ENCODE measurements at regions not wholly inside any gene's neighbourhood (a gene's known extent, or its start where the extent isn't known, plus 50 kb on each side); places are given as distances from the start of the nearest gene placed in this dataset.

DNA sequence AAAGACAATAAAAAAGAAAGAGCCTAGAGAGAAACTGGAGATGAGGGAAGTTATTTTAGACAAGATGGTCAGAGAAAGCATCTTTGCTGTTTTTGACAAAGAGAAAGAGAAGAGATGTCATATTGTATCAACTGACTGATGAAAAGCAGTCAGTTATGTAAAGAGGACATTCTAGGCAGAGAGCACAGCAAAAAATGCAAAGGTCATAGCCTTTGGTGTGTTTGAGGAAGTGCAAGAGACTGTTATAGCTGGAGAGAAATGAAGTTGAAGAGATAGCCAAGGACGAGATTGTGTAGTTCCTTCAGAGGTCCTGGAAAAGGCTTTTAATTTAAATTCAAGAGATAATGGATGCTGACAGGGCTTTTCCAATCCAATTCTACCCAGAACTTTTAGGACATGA is 342.4 kb downstream of the RASEF start:
- TF ChIP-seq, protein P1, sequence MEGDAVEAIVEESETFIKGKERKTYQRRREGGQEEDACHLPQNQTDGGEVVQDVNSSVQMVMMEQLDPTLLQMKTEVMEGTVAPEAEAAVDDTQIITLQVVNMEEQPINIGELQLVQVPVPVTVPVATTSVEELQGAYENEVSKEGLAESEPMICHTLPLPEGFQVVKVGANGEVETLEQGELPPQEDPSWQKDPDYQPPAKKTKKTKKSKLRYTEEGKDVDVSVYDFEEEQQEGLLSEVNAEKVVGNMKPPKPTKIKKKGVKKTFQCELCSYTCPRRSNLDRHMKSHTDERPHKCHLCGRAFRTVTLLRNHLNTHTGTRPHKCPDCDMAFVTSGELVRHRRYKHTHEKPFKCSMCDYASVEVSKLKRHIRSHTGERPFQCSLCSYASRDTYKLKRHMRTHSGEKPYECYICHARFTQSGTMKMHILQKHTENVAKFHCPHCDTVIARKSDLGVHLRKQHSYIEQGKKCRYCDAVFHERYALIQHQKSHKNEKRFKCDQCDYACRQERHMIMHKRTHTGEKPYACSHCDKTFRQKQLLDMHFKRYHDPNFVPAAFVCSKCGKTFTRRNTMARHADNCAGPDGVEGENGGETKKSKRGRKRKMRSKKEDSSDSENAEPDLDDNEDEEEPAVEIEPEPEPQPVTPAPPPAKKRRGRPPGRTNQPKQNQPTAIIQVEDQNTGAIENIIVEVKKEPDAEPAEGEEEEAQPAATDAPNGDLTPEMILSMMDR (conservative IDR thresholded peaks at IDR 0.05), result no peak
- TF ChIP-seq ZFX (IDR thresholded peaks at IDR 0.05), result no peak
